Vagina (tissue), 2 donors: ENCODE measurements at regions not wholly inside any gene's neighbourhood (a gene's known extent, or its start where the extent isn't known, plus 50 kb on each side); places are given as distances from the start of the nearest gene placed in this dataset.

Source experiments
- CTCF ChIP-seq, 3 experiments: fragments of 450-650 bp in 2 of 3; fragments of 200-600 bp in 1 of 3; sonication (generic) in 1 of 3; IDR thresholded peaks; one replicate each; pipeline ENCODE4 v1.5.1; 2017 to 2019; ENCODE audit warnings: antibody characterized with exemption in 3 of 3, mild to moderate bottlenecking in 2 of 3, moderate library complexity in 2 of 3
- POLR2A ChIP-seq, 2 donors: fragments of 450-650 bp; IDR thresholded peaks; one replicate each; pipeline ENCODE4 v1.6.1; 2017; ENCODE audit warnings: antibody characterized with exemption in 2 of 2, mild to moderate bottlenecking in 2 of 2, moderate library complexity in 2 of 2
- POLR2AphosphoS5 ChIP-seq, 2 donors: sonication (generic); formaldehyde crosslinking; IDR thresholded peaks; one replicate each; pipeline ENCODE4 v1.9.0; 2017; ENCODE audit warnings: antibody characterized with exemption in 2 of 2, mild to moderate bottlenecking in 2 of 2, low read depth in 1 of 2; ENCODE audit not compliant: insufficient read depth in 1 of 2

GRCh38 chr3:69539134-69539533, 153.2 kb upstream of the FRMD4B start:
- TF ChIP-seq CTCF (IDR thresholded peaks at IDR 0.05), result no peak
- TF ChIP-seq POLR2A (IDR thresholded peaks at IDR 0.05), result no peak
- TF ChIP-seq POLR2AphosphoS5 (IDR thresholded peaks at IDR 0.05; ENCODE audit: insufficient read depth in 1 of 2, low read depth in 1 of 2), result no peak
